Hypothalamus (tissue), 51 donors: ENCODE measurements at regions not wholly inside any gene's neighbourhood (a gene's known extent, or its start where the extent isn't known, plus 50 kb on each side); places are given as distances from the start of the nearest gene placed in this dataset.
"Not testable (repeated sequence)": the region's sequence is repeated elsewhere in the genome, so short reads cannot be mapped to it uniquely, and the experiment has no call there.

ENCODE experiments used
- DNase-seq, 51 donors: peaks; one replicate each; lab custom pipeline; 2025; lab: John Stamatoyannopoulos, UW

- no peak for DNase-seq
Observed at GRCh38 chr18:73590950-73591349, 556.7 kb downstream of the FBXO15 start.

DNA sequence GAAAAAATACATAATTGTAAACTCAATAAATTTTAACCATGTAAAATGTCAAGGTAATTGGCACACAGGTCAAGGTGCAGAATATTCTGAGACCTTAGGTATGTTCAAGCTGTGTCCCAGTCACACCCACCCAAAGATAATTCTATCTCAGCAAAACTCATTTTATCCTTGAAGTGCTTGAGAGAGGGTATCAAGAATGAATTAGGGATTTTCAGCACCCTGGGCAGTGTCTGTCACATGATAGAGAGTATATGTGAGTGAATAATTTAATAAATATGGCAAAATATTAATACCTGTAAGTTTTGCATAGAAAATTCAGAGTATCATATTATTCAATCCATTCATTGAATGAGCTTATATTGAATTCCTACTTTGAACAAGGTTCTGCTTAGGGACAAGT is 567.9 kb downstream of the FBXO15 start:
- DNase-seq, result no peak

DNA sequence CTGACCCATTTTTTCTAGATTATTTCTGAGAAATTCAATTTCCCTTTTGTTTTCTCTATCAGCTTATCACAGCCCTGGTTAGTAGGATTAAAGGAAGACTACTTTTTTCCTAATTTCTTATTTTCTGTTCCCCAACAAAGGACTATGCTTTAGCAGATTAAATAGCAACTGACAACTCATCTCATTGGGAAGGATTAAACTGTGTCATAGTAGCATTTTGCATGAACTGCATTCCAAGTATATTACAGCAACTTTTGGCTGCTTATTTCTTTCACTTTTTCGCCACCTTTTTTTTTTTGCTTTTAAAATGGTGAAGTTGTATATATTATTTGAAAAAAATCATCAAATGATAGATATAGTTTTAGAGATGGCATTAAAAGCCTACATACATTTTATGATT is 570.3 kb downstream of the FBXO15 start:
- no peak for DNase-seq

- DNase-seq, result no peak
Observed at GRCh38 chr18:73563901-73564472, 583.6 kb downstream of the FBXO15 start.

DNA sequence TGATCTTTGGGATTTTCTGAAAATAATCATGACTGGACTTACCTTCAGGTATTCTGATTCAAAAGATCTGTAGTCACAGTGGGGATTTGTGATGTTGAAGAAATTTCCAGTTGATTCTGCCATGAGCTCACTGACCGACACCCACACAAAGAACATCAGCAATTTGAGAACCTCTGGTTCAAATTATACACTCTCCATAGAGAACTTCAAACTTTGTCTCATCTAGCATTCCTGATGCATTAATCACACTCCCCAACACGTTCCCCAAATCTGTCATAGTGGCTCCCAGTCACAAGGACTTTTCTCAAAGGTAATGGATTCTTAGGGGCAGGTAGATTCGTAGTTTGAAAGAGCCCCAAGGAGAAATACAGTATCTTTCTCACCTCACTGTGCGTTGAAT is 584.3 kb downstream of the FBXO15 start:
- no peak for DNase-seq

DNA sequence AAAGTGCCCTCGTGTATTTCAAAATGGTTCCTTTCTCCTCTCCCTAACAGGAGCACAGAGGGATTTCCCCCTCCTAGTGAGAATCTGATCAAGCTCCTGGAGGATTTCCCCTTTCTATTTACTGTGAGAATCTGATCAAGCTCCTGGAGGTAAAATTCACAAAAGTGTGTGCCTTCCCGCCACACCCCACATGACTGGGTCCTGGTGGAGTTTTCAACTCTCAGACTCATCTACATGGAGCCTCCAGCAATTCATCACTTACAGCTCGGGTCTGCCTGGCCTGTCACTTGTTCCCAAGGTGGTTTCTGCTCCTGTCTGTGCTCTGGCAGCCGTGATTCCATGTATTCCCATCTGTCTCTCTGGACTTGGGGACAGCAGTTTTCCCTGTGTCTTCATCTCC is 590.7 kb downstream of the FBXO15 start:
- DNase-seq, result no peak

DNA sequence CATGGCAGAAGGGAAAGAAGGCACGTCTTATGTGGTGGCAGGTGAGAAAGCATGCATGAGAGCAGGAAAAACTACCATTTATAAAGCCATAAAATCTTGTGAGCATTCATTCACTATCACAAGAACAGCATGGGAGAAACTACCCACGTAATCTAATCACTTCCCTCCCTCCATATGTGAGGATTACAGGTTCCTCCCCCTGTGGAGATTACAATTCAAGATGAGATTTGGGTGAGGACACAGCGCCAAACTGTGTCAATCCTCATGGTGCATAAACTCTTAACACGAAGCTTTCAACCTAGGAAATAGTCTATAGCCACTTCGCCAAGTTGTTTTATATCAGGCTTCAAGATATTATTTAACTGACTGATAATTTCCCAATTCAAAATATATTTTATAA is 595.5 kb downstream of the FBXO15 start:
- DNase-seq, result no peak

- no peak for DNase-seq
Observed at GRCh38 chr18:73551211-73551610, 596.4 kb downstream of the FBXO15 start.

GRCh38 chr18:73549236-73549635 is 598.4 kb downstream of the FBXO15 start:
- DNase-seq, result no peak

DNA sequence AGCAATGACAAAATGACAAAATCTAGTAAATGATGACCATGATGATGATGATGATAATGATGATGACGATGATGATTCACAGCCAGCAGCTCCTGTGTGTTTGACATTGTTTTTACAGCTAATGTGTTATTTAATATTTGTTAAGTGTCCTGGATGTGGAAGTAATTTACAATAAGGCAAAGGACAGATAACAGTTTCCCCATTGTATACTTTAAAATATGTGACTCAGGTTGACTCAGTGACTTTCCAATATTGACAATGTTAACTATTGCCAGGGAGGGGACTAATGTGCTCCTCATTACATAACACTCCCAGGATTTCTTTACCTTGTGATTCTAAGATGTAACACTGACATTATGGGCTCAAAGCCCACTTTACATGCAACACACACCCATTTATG is 602.2 kb downstream of the FBXO15 start:
- DNase-seq, result no peak

GRCh38 chr18:73544617-73545016 is 603.0 kb downstream of the FBXO15 start:
- DNase-seq, result no peak

- no peak for DNase-seq
Observed at GRCh38 chr18:73544032-73544431, 603.6 kb downstream of the FBXO15 start.

- DNase-seq, result no peak
Observed at GRCh38 chr18:73535990-73536389, 611.6 kb downstream of the FBXO15 start.

DNA sequence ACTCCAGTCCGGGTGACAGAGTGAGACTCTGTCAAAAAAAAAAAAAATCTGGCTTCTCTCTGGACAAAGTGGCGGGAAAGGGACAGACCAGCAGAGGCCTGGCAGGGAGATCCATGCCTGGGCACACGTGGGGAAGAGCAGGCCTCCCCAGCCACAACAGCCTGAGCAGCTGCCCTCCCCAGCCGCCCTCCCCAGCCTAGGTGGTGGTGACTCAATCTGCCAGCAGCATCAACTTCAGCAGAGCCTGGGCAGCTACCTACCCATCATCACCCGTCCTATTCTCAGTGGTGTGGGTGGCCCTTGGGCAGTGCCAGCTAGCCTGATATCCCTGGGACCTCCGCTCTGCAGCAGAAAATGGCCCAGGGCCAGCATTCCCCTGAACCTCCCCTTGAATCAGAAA is 612.4 kb downstream of the FBXO15 start:
- DNase-seq, result no peak

DNA sequence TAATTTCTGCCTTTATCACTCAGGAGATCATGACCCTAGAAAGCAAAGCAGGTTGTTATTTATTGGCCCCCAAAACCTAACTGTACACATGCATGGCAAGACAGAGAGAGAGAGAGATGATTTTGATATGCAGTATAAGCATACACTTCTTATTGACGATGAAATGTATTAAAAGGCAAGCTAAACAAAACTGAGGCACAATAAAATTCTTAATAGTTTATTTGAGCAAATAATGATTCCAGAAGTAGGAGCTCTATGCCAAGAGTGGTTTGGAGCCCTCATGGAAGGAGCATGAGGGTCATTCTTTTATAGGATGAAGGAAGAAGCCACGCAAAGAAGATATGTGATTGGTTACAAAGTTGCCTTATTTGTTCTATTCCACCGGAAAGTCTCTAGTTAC is 616.0 kb downstream of the FBXO15 start:
- DNase-seq, result no peak

DNA sequence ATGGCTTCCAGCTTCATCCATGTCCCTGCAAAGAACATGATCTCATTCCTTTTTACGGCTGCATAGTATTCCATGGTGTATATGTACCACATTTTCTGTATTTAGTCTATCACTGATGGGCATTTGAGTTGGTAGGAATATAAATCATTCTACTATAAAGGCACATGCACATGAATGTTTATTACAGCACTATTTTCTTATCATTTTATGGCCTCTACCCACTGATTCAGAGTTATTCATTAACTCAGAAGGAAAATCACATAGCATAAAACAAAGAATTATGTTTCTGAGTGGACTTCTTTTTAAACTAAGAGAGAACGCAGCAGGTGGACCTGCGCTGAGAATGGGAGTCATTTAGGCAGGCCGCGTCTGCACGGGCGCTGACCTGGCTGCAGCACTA is 619.6 kb downstream of the FBXO15 start:
- no peak for DNase-seq

GRCh38 chr18:73520229-73520628 is 627.4 kb downstream of the FBXO15 start:
- no peak for DNase-seq

- not testable (repeated sequence) for DNase-seq
Observed at GRCh38 chr18:73516056-73516455, 631.6 kb downstream of the FBXO15 start.

GRCh38 chr18:73514449-73514848 is 633.2 kb downstream of the FBXO15 start:
- DNase-seq, result no peak

GRCh38 chr18:73511771-73512503 is 635.7 kb downstream of the FBXO15 start:
- no peak for DNase-seq

- DNase-seq, result no peak
Observed at GRCh38 chr18:73509460-73509859, 638.2 kb downstream of the FBXO15 start.

DNA sequence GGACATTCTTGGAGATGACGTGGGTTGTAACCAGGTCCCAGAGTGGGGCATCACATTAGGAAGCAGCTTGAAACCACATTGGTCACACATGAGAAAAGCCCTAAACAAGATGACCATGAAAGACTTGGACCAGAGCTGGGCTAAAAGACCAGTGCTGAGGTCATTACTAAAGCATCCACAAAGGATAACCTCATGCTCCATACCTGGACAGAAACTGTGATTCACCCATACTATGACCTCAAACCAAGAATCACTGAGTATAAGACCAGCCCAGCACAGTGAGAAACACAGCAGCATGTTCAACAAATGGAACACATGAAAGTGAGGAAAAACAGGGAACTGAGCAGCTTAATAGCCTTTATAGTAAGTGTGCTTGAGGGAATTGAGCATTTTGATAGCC is 635.5 kb upstream of the NETO1 start:
- DNase-seq, result no peak

DNA sequence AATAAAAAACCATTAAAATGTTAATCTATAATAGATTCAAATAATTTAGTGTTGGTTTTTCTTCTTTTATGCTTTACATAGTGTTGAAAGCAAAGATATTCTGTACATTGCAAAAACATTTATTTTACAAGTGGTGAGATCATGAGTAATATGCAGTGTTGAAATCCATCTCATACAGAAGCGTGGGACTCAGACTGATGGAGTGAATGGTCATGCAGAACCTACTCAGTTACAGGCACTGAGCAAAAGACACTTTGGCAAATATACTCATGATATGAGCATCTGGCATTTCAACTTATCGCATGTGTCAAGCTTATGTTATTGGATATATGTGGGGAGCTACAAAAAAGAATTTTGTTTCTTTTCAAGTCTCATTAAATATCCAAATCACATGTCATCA is 620.2 kb upstream of the NETO1 start:
- no peak for DNase-seq
